Testis (tissue), 2 donors: ENCODE measurements at regions not wholly inside any gene's neighbourhood (a gene's known extent, or its start where the extent isn't known, plus 50 kb on each side); places are given as distances from the start of the nearest gene placed in this dataset.

Experiments
- DNase-seq: peaks from one replicate; pipeline ENCODE4 v3.0.0-alpha.2; 2019
- H3K27ac ChIP-seq, 2 donors: fragments of 200-600 bp; sonication (generic); one replicate each; pipeline ENCODE4 v1.5.1; 2019
- H3K27me3 ChIP-seq: fragments of 200-600 bp; sonication (generic); one replicate; pipeline ENCODE4 v1.5.1; 2019
- H3K36me3 ChIP-seq: fragments of 200-600 bp; sonication (generic); one replicate; pipeline ENCODE4 v1.5.1; 2017; ENCODE audit warnings: low read depth; ENCODE audit errors: missing control alignments
- H3K4me1 ChIP-seq: fragments of 200-600 bp; sonication (generic); one replicate; pipeline ENCODE4 v1.5.1; 2019
- H3K4me3 ChIP-seq, 2 donors: fragments of 200-600 bp; sonication (generic); one replicate each; pipeline ENCODE4 v1.5.1; 2017 to 2019
- H3K9me3 ChIP-seq: fragments of 200-600 bp; sonication (generic); one replicate; pipeline ENCODE4 v1.5.1; 2017
- CTCF ChIP-seq, 3 experiments: fragments of 450-650 bp in 2 of 3; fragments of 200-600 bp in 1 of 3; sonication (generic) in 1 of 3; IDR thresholded peaks; one replicate each; pipeline ENCODE4 v1.5.1; 2016 to 2019; ENCODE audit warnings: antibody characterized with exemption in 3 of 3, mild to moderate bottlenecking in 2 of 3, moderate library complexity in 1 of 3
- POLR2A ChIP-seq: fragments of 450-650 bp; IDR thresholded peaks from one replicate; pipeline ENCODE4 v1.6.1; 2017; ENCODE audit warnings: antibody characterized with exemption, mild to moderate bottlenecking, moderate library complexity
- WGBS, 2 donors: methylation state at CpG; one replicate each; pipeline ENCODE4 v1.1.5; 2018; 5-methylcytosine and 5-hydroxymethylcytosine counted together
- intact Hi-C: fragments of 100-400 bp; cut with DNase I; formaldehyde crosslinking; loops from one replicate; pipeline ENCODE4 v1.15.1; 2023; ENCODE audit warnings: low total_unique reads

- WGBS, 2 donors: 90 to 93% methylated on average over 1 of the region's 1 CpG
- DNase-seq: no peak
- Histone ChIP-seq H3K4me1 (no peaks in the 10 kb centered on the region), H3K4me3 (no peak overlapping the region), H3K36me3 (no peaks in the 10 kb centered on the region), H3K27me3 (no peaks in the 10 kb centered on the region), H3K27ac (no peak overlapping the region), H3K9me3 (no peaks in the 10 kb centered on the region)
- TF ChIP-seq POLR2A (no peak), CTCF (IDR thresholded peaks at IDR 0.05) (no peak)
- intact Hi-C loops: no loop called here
These were observed 639.4 kb upstream of the INTU start for GRCh38 chr4:126993351-126993750.

GRCh38 chr4:126995235-126995634, 637.5 kb upstream of the INTU start:
- H3K36me3 ChIP-seq: no peaks in the 10 kb centered on the region
- no peak for DNase-seq
- no peaks in the 10 kb centered on the region for H3K4me1 ChIP-seq
- H3K27ac ChIP-seq: no peak overlapping the region
- TF ChIP-seq CTCF (IDR thresholded peaks at IDR 0.05): no peak
- TF ChIP-seq POLR2A: no peak
- no peaks in the 10 kb centered on the region for H3K9me3 ChIP-seq
- no peaks in the 10 kb centered on the region for H3K27me3 ChIP-seq
- intact Hi-C loops: no loop called here
- no peak overlapping the region for H3K4me3 ChIP-seq

GRCh38 chr4:127000110-127000509, 632.6 kb upstream of the INTU start:
- Histone ChIP-seq H3K9me3 (no peaks in the 10 kb centered on the region), H3K27ac (no peak overlapping the region), H3K36me3 (no peaks in the 10 kb centered on the region), H3K27me3 (no peaks in the 10 kb centered on the region), H3K4me1 (no peaks in the 10 kb centered on the region), H3K4me3 (no peak overlapping the region)
- no peak for DNase-seq
- intact Hi-C loops: no loop called here
- 90 to 92% methylated on average over 1 of the region's 1 CpG for WGBS, 2 donors
- no peak for TF ChIP-seq POLR2A
- TF ChIP-seq CTCF (IDR thresholded peaks at IDR 0.05): no peak

GRCh38 chr4:127000846-127001245, 631.9 kb upstream of the INTU start:
- Histone ChIP-seq H3K4me3 (no peak overlapping the region), H3K36me3 (no peaks in the 10 kb centered on the region), H3K4me1 (no peaks in the 10 kb centered on the region), H3K27ac (no peak overlapping the region), H3K9me3 (no peaks in the 10 kb centered on the region), H3K27me3 (no peaks in the 10 kb centered on the region)
- 98 to 99% methylated on average over 2 of the region's 2 CpGs for WGBS, 2 donors
- intact Hi-C loops: no loop called here
- DNase-seq: no peak
- TF ChIP-seq POLR2A (no peak), CTCF (IDR thresholded peaks at IDR 0.05) (no peak)

- DNase-seq: no peak
- H3K4me1 ChIP-seq: no peaks in the 10 kb centered on the region
- WGBS, 2 donors: 88 to 90% methylated on average over 2 of the region's 2 CpGs
- H3K36me3 ChIP-seq: no peaks in the 10 kb centered on the region
- H3K4me3 ChIP-seq: no peak overlapping the region
- intact Hi-C loops: no loop called here
- no peak overlapping the region for H3K27ac ChIP-seq
- H3K9me3 ChIP-seq: no peaks in the 10 kb centered on the region
- TF ChIP-seq POLR2A: no peak
- no peak for TF ChIP-seq CTCF (IDR thresholded peaks at IDR 0.05)
- no peaks in the 10 kb centered on the region for H3K27me3 ChIP-seq
These were observed 630.8 kb upstream of the INTU start for GRCh38 chr4:127001933-127002332.
